ENCODE measurements at regions not wholly inside any gene's neighbourhood (a gene's known extent, or its start where the extent isn't known, plus 50 kb on each side); places are given as distances from the start of the nearest gene placed in this dataset.

DNA sequence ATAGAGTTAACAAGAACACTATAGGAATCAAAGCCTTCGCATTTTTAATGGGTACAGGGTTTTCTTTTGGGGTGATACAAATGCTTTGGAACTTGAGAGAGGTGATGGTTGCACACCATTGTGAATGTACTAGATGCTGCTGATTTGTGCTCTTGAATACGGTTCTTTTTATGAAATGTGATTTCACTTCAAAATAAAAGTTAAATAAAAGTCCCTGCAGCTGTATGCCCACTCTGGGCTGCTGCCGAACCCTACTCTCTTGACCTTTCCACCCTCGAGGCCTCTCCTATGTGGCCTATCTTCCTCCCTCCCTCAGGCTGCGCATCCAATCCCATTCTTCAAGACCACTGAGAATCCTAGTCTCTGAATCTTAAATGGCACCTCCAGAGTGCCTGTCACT is 168.5 kb upstream of the AJAP1 start:
- Histone ChIP-seq H4K20me1 (replicated peaks; ENCODE audit: control insufficient read depth, extremely low read depth, insufficient read depth, low read length) (no peaks in the 10 kb centered on the region), H3K27ac (ENCODE audit: insufficient read depth, low read depth, low read length) (no peak overlapping the region), H3K9me3 (replicated peaks; ENCODE audit: control insufficient read depth, insufficient read depth, low read length) (peaks cover 5% of the 10 kb centered on the region), H3K4me1 (ENCODE audit: control insufficient read depth, extremely low read depth, insufficient read depth, low read length) (no peaks in the 10 kb centered on the region), H3K79me2 (ENCODE audit: control insufficient read depth, insufficient read depth, low read length) (no peaks in the 10 kb centered on the region), H3K9me1 (replicated peaks; ENCODE audit: control insufficient read depth, extremely low read depth, insufficient read depth, low read length) (no peaks in the 10 kb centered on the region), H3K9ac (replicated peaks; ENCODE audit: extremely low read depth, insufficient read depth, low read length) (no peak overlapping the region), H3K36me3 (ENCODE audit: control insufficient read depth in 2 of 2, extremely low read depth in 1 of 2, insufficient read depth in 2 of 2, low read length in 2 of 2) (no peaks in the 10 kb centered on the region), H3K4me3 (replicated peaks in 1 of 3; ENCODE audit: insufficient read depth in 1 of 3, low read depth in 1 of 3, low read length in 3 of 3) (no peak overlapping the region), H3K4me2 (ENCODE audit: insufficient read depth, low read length) (no peak overlapping the region), H3K27me3 (ENCODE audit: control insufficient read depth in 2 of 2, insufficient read depth in 2 of 2, low read length in 2 of 2) (no peaks in the 10 kb centered on the region), H2AFZ (ENCODE audit: low read depth, low read length) (no peak overlapping the region)
- intact Hi-C loops (cut with micrococcal nuclease) (no loop called here), dilution Hi-C loops (cut with MboI; ENCODE audit: extremely low pct_ligation_motif_present, low sequenced_read_pairs) (no loop called here)
- TF ChIP-seq POLR2A (IDR thresholded peaks at IDR 0.05; ENCODE audit: low read depth, low read length) (no peak), JUN (IDR thresholded peaks at IDR 0.05; ENCODE audit: borderline replicate concordance, insufficient read depth, insufficient read length, low read depth) (no peak), FOS (IDR thresholded peaks at IDR 0.05; ENCODE audit: borderline replicate concordance, insufficient read depth, low read length) (no peak), MYC (IDR thresholded peaks at IDR 0.05; ENCODE audit: low read depth, low read length) (no peak), GATA2 (IDR thresholded peaks at IDR 0.05; ENCODE audit: insufficient read depth, insufficient read length, low read depth, low read length) (no peak), POLR2AphosphoS5 (IDR thresholded peaks at IDR 0.05; ENCODE audit: insufficient read depth, low read depth, low read length) (no peak), EZH2 (IDR thresholded peaks at IDR 0.05; ENCODE audit: borderline replicate concordance, low read depth, low read length, severe bottlenecking) (no peak)
- TF ChIP-seq, protein P1, sequence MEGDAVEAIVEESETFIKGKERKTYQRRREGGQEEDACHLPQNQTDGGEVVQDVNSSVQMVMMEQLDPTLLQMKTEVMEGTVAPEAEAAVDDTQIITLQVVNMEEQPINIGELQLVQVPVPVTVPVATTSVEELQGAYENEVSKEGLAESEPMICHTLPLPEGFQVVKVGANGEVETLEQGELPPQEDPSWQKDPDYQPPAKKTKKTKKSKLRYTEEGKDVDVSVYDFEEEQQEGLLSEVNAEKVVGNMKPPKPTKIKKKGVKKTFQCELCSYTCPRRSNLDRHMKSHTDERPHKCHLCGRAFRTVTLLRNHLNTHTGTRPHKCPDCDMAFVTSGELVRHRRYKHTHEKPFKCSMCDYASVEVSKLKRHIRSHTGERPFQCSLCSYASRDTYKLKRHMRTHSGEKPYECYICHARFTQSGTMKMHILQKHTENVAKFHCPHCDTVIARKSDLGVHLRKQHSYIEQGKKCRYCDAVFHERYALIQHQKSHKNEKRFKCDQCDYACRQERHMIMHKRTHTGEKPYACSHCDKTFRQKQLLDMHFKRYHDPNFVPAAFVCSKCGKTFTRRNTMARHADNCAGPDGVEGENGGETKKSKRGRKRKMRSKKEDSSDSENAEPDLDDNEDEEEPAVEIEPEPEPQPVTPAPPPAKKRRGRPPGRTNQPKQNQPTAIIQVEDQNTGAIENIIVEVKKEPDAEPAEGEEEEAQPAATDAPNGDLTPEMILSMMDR (IDR thresholded peaks at IDR 0.05; ENCODE audit: extremely low read depth in 1 of 2, insufficient read depth in 1 of 2, low read depth in 1 of 2, low read length in 2 of 2) = no peak
- TF ChIP-seq, protein P2, sequence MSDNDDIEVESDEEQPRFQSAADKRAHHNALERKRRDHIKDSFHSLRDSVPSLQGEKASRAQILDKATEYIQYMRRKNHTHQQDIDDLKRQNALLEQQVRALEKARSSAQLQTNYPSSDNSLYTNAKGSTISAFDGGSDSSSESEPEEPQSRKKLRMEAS (IDR thresholded peaks at IDR 0.05; ENCODE audit: insufficient read depth, insufficient read length) = no peak
- BruUV-seq (replicated peaks) = no TSS peak
- no peak for DNase-seq (ENCODE audit: low read depth, low spot score)
- POLR2A ChIA-PET = no interaction called here
- CTCF ChIA-PET = no interaction called here
- no peak for FAIRE-seq
